ENCODE measurements at regions not wholly inside any gene's neighbourhood (a gene's known extent, or its start where the extent isn't known, plus 50 kb on each side); places are given as distances from the start of the nearest gene placed in this dataset.

DNA sequence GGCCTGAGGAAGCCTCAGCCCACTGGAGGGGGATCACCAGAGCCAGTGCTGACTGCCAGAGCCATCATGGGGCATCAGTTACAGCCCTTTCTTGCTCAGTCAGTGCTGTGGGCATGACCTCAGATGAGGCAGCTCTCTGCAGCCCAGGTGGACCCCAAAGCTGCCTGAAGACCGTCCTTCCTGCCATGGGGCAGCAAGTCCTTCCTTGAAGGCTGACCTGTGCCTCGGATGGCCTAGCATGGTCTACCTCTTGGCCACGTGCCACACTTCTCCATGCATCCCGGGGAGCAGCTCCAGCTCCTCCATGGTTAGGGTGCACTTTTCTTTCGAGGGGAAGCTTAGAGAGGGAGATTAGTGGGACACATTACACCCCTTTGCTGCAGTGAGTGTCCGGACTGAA is 233.4 kb downstream of the VAPA start:
- TF ChIP-seq, protein P1, sequence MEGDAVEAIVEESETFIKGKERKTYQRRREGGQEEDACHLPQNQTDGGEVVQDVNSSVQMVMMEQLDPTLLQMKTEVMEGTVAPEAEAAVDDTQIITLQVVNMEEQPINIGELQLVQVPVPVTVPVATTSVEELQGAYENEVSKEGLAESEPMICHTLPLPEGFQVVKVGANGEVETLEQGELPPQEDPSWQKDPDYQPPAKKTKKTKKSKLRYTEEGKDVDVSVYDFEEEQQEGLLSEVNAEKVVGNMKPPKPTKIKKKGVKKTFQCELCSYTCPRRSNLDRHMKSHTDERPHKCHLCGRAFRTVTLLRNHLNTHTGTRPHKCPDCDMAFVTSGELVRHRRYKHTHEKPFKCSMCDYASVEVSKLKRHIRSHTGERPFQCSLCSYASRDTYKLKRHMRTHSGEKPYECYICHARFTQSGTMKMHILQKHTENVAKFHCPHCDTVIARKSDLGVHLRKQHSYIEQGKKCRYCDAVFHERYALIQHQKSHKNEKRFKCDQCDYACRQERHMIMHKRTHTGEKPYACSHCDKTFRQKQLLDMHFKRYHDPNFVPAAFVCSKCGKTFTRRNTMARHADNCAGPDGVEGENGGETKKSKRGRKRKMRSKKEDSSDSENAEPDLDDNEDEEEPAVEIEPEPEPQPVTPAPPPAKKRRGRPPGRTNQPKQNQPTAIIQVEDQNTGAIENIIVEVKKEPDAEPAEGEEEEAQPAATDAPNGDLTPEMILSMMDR (conservative IDR thresholded peaks at IDR 0.05; ENCODE audit: low read length), result no peak
- TF ChIP-seq EZH2phosphoT487 (IDR thresholded peaks at IDR 0.05; ENCODE audit: borderline replicate concordance), result no peak
